ENCODE measurements at regions not wholly inside any gene's neighbourhood (a gene's known extent, or its start where the extent isn't known, plus 50 kb on each side); places are given as distances from the start of the nearest gene placed in this dataset.

DNA sequence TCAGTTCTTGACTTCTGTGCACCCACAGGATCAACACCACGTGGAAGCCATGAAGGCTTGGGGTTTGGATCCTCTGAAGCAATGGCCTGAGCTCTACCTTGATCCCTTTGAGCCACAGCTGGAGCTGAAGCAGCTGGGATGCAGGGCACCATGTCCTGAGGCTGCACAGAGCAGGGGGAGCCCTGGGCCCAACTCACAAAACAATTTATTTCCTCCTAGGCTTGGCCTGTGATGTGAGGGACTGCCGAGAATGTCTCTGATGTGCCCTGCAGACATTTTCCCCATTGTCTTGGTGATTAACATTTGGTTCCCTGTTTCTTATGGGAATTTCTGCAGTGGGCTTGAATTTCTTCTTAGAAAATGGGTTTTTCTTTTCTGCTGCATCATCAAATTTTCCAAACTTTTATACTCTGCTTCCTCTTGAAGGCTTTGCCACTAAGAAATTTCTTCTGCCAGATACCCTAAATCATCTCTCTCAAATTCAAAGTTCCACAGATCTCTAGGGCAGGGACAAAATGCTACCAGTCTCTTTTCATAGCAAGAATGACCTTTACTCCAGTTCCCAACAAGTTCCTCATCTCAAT, 288.2 kb downstream of the CCDC59 start (continued):
- TF ChIP-seq, protein P1, sequence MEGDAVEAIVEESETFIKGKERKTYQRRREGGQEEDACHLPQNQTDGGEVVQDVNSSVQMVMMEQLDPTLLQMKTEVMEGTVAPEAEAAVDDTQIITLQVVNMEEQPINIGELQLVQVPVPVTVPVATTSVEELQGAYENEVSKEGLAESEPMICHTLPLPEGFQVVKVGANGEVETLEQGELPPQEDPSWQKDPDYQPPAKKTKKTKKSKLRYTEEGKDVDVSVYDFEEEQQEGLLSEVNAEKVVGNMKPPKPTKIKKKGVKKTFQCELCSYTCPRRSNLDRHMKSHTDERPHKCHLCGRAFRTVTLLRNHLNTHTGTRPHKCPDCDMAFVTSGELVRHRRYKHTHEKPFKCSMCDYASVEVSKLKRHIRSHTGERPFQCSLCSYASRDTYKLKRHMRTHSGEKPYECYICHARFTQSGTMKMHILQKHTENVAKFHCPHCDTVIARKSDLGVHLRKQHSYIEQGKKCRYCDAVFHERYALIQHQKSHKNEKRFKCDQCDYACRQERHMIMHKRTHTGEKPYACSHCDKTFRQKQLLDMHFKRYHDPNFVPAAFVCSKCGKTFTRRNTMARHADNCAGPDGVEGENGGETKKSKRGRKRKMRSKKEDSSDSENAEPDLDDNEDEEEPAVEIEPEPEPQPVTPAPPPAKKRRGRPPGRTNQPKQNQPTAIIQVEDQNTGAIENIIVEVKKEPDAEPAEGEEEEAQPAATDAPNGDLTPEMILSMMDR (IDR thresholded peaks at IDR 0.05; ENCODE audit: low read depth, low read length, missing input control), result no peak
- no peak for TF ChIP-seq HNF4A (conservative IDR thresholded peaks at IDR 0.05)
- TF ChIP-seq GABPA (IDR thresholded peaks at IDR 0.05 in 1 of 2, conservative IDR thresholded peaks at IDR 0.05 in 1 of 2), result no peak

DNA sequence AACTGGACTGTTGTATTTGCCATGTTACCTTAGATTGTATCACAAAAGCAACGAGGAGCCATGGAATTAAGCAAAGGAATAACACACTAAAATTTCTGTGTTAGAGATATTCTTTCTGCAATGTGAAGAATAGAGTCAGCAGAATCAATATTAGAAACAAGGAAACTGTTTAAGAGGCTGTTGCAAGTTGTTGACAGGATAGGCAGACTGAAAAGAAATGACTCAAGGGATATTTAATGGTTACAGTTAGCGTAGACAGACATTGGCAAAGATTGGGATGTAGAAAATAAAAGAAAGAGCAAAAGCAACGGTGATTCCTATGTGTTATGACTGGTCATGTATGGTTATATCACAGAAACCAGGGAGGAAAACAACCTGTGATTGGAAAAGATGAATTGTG, 299.0 kb upstream of the PPFIA2 start:
- no peaks in the 10 kb centered on the region for H3K9me3 ChIP-seq (ENCODE audit: control insufficient read depth in 4 of 4, low read length in 3 of 4)
- H3K27ac ChIP-seq (ENCODE audit: low read depth in 1 of 2, low read length in 2 of 2), result no peak overlapping the region
- no peaks in the 10 kb centered on the region for H3K36me3 ChIP-seq (ENCODE audit: control insufficient read depth in 4 of 4, insufficient read depth in 3 of 4, low read depth in 1 of 4, low read length in 3 of 4)
- no peak for DNase-seq (ENCODE audit: low spot score)
- H3K4me3 ChIP-seq (ENCODE audit: low read depth in 1 of 3, low read length in 3 of 3), result no peak overlapping the region
- no peak overlapping the region for H3K9ac ChIP-seq (ENCODE audit: low read depth in 1 of 2, low read length in 2 of 2)
- H3K4me1 ChIP-seq (ENCODE audit: control insufficient read depth in 4 of 4, insufficient read depth in 4 of 4, low read length in 3 of 4), result no peaks in the 10 kb centered on the region
- WGBS, result 59% methylated on average over 3 of the region's 3 CpGs
- TF ChIP-seq FOXA1 (IDR thresholded peaks at IDR 0.05) (no peak), GABPA (IDR thresholded peaks at IDR 0.05 in 1 of 2, conservative IDR thresholded peaks at IDR 0.05 in 1 of 2) (no peak), TAF1 (conservative IDR thresholded peaks at IDR 0.05) (no peak), RXRA (IDR thresholded peaks at IDR 0.05) (no peak), RAD21 (IDR thresholded peaks at IDR 0.05) (no peak), FOXA2 (IDR thresholded peaks at IDR 0.05) (no peak), EGR1 (IDR thresholded peaks at IDR 0.05; ENCODE audit: low read depth in 2 of 2) (no peak), SP1 (IDR thresholded peaks at IDR 0.05) (no peak), NR2F2 (IDR thresholded peaks at IDR 0.05) (no peak), JUND (IDR thresholded peaks at IDR 0.05) (no peak)
- TF ChIP-seq, protein P2, sequence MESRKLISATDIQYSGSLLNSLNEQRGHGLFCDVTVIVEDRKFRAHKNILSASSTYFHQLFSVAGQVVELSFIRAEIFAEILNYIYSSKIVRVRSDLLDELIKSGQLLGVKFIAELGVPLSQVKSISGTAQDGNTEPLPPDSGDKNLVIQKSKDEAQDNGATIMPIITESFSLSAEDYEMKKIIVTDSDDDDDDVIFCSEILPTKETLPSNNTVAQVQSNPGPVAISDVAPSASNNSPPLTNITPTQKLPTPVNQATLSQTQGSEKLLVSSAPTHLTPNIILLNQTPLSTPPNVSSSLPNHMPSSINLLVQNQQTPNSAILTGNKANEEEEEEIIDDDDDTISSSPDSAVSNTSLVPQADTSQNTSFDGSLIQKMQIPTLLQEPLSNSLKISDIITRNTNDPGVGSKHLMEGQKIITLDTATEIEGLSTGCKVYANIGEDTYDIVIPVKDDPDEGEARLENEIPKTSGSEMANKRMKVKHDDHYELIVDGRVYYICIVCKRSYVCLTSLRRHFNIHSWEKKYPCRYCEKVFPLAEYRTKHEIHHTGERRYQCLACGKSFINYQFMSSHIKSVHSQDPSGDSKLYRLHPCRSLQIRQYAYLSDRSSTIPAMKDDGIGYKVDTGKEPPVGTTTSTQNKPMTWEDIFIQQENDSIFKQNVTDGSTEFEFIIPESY (IDR thresholded peaks at IDR 0.05), result no peak
- TF ChIP-seq, protein P3, sequence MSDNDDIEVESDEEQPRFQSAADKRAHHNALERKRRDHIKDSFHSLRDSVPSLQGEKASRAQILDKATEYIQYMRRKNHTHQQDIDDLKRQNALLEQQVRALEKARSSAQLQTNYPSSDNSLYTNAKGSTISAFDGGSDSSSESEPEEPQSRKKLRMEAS (IDR thresholded peaks at IDR 0.05), result no peak
- TF ChIP-seq, protein P4, sequence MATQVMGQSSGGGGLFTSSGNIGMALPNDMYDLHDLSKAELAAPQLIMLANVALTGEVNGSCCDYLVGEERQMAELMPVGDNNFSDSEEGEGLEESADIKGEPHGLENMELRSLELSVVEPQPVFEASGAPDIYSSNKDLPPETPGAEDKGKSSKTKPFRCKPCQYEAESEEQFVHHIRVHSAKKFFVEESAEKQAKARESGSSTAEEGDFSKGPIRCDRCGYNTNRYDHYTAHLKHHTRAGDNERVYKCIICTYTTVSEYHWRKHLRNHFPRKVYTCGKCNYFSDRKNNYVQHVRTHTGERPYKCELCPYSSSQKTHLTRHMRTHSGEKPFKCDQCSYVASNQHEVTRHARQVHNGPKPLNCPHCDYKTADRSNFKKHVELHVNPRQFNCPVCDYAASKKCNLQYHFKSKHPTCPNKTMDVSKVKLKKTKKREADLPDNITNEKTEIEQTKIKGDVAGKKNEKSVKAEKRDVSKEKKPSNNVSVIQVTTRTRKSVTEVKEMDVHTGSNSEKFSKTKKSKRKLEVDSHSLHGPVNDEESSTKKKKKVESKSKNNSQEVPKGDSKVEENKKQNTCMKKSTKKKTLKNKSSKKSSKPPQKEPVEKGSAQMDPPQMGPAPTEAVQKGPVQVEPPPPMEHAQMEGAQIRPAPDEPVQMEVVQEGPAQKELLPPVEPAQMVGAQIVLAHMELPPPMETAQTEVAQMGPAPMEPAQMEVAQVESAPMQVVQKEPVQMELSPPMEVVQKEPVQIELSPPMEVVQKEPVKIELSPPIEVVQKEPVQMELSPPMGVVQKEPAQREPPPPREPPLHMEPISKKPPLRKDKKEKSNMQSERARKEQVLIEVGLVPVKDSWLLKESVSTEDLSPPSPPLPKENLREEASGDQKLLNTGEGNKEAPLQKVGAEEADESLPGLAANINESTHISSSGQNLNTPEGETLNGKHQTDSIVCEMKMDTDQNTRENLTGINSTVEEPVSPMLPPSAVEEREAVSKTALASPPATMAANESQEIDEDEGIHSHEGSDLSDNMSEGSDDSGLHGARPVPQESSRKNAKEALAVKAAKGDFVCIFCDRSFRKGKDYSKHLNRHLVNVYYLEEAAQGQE (IDR thresholded peaks at IDR 0.05), result no peak
- TF ChIP-seq, protein P1 (IDR thresholded peaks at IDR 0.05; ENCODE audit: low read depth, low read length, missing input control), result no peak
- TF ChIP-seq, protein P5, sequence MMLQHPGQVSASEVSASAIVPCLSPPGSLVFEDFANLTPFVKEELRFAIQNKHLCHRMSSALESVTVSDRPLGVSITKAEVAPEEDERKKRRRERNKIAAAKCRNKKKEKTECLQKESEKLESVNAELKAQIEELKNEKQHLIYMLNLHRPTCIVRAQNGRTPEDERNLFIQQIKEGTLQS (IDR thresholded peaks at IDR 0.05), result no peak
- H3K27me3 ChIP-seq (ENCODE audit: control insufficient read depth in 4 of 4, insufficient read depth in 4 of 4, low read length in 3 of 4), result no peaks in the 10 kb centered on the region
